HCT116 (cell line): ENCODE measurements at regions not wholly inside any gene's neighbourhood (a gene's known extent, or its start where the extent isn't known, plus 50 kb on each side); places are given as distances from the start of the nearest gene placed in this dataset.

Experiments
- ATAC-seq: fragments of 200-7000 bp; cut with Tn5 transposase; 2 replicates; pipeline ENCODE4 v1.9.1; 2020; ENCODE audit warnings: mild to moderate bottlenecking, moderate library complexity
- BruUV-seq: library from RNA; stranded (reverse); fragments of 400-500 nt; replicated peaks from 2 replicates; lab custom pipeline; 2021; lab: Mats Ljungman, UMichigan
- CTCF ChIA-PET: fragments of 300-600 bp; sonication (Branson Sonifier 250); formaldehyde crosslinking; loops from one replicate; lab custom pipeline; 2021; ENCODE audit warnings: antibody characterized with exemption; lab: Charles Lee
- POLR2A ChIA-PET: fragments of 300-600, 350-600 bp; sonication (Branson Sonifier 250); formaldehyde crosslinking; loops from one replicate; lab custom pipeline; 2021; ENCODE audit warnings: antibody characterized with exemption; lab: Charles Lee
- RAD21 ChIA-PET, 2 experiments: fragments of 300-600 bp; sonication (Branson Sonifier 250); formaldehyde crosslinking; loops; one replicate each; lab custom pipeline; 2023; ENCODE audit warnings: low total read pairs in 2 of 2; ENCODE audit not compliant: uncharacterized antibody in 2 of 2, unreplicated experiment in 2 of 2, low non-redundant PET in 1 of 2; lab: Charles Lee
- DNase-seq: peaks from one replicate; pipeline ENCODE4 v3.0.0-alpha.2; 2010; ENCODE audit warnings: low read depth, low spot score
- H2AFZ ChIP-seq: fragments of 200-600 bp; shearing (Covaris generic), sonication (generic); 2 replicates; pipeline ENCODE4 v1.6.1; 2017; ENCODE audit warnings: low read depth, mixed run types, mixed read lengths, antibody characterized with exemption, low read length; ENCODE audit not compliant: poor library complexity, severe bottlenecking
- H3K27ac ChIP-seq: 2 replicates; pipeline ENCODE4 v1.5.1; 2012; ENCODE audit warnings: low read depth, low read length
- H3K27me3 ChIP-seq: fragments of 200-600 bp; sonication (generic); 2 replicates; pipeline ENCODE4 v1.6.1; 2016; ENCODE audit warnings: mixed run types, low read length, mixed read lengths; ENCODE audit not compliant: insufficient read depth
- H3K36me3 ChIP-seq, 2 experiments: fragments of 200-500 bp in 1 of 2; fragments of 200-600 bp in 1 of 2; sonication (Bioruptor generic) in 1 of 2; sonication (generic) in 1 of 2; 2 replicates each; pipeline versions ENCODE4 v1.5.1 to v1.6.1; 2014 to 2016; ENCODE audit warnings: low read length in 2 of 2, inconsistent platforms in 1 of 2, mixed read lengths in 1 of 2, mixed run types in 1 of 2; ENCODE audit not compliant: insufficient read depth in 2 of 2, control insufficient read depth in 1 of 2
- H3K4me1 ChIP-seq, 2 experiments: fragments of 200-600 bp in 1 of 2; sonication (generic) in 1 of 2; 2 replicates each; pipeline versions ENCODE4 v1.5.1 to v1.6.1; 2012 to 2017; ENCODE audit warnings: low read length in 2 of 2, inconsistent platforms in 1 of 2, mild to moderate bottlenecking in 1 of 2, mixed read lengths in 1 of 2, mixed run types in 1 of 2, moderate library complexity in 1 of 2; ENCODE audit not compliant: insufficient read depth in 2 of 2, control insufficient read depth in 1 of 2
- H3K4me2 ChIP-seq: fragments of 200-600 bp; sonication (generic); 2 replicates; pipeline ENCODE4 v1.6.1; 2017; ENCODE audit warnings: mixed run types, low read length, mixed read lengths
- H3K4me3 ChIP-seq, 2 experiments: fragments of 200-600 bp in 1 of 2; sonication (generic) in 1 of 2; replicated peaks in 1 of 2; 2 replicates each; pipeline ENCODE4 v1.5.1; 2011 to 2016; ENCODE audit warnings: low read length in 2 of 2, control low read depth in 1 of 2, low read depth in 1 of 2, mild to moderate bottlenecking in 1 of 2, mixed read lengths in 1 of 2, mixed run types in 1 of 2
- H3K79me2 ChIP-seq: fragments of 200-600 bp; sonication (generic); 2 replicates; pipeline ENCODE4 v1.6.1; 2017; ENCODE audit warnings: mild to moderate bottlenecking, mixed run types, low read length, moderate library complexity, mixed read lengths; ENCODE audit not compliant: insufficient read depth
- H3K9ac ChIP-seq: fragments of 200-600 bp; sonication (generic); 2 replicates; pipeline ENCODE4 v1.6.1; 2016; ENCODE audit warnings: low read length, mixed read lengths
- H3K9me2 ChIP-seq: fragments of 200-600 bp; sonication (generic), shearing (Covaris generic); 2 replicates; pipeline ENCODE4 v1.6.1; 2017; ENCODE audit warnings: mixed run types, mild to moderate bottlenecking, moderate library complexity; ENCODE audit not compliant: insufficient read depth
- H3K9me3 ChIP-seq, 2 experiments: fragments of 200-500 bp in 1 of 2; fragments of 200-600 bp in 1 of 2; sonication (Bioruptor generic) in 1 of 2; sonication (generic) in 1 of 2; 2 replicates each; pipeline ENCODE4 v1.6.1; 2014 to 2017; ENCODE audit warnings: low read length in 2 of 2, mixed read lengths in 2 of 2, inconsistent platforms in 1 of 2, low read depth in 1 of 2, mild to moderate bottlenecking in 1 of 2, mixed run types in 1 of 2, moderate library complexity in 1 of 2; ENCODE audit not compliant: control insufficient read depth in 1 of 2, insufficient read depth in 1 of 2
- H4K20me1 ChIP-seq: fragments of 200-600 bp; sonication (generic), shearing (Covaris generic); 2 replicates; pipeline ENCODE4 v1.6.1; 2017; ENCODE audit warnings: mixed run types, mild to moderate bottlenecking, moderate library complexity; ENCODE audit not compliant: insufficient read depth
- EGR1 ChIP-seq: IDR thresholded peaks from 2 replicates; pipeline ENCODE4 v1.6.1; 2012; ENCODE audit warnings: low read depth
- EZH2 ChIP-seq: fragments of 200-600 bp; sonication (generic); IDR thresholded peaks from 2 replicates; pipeline ENCODE4 v1.6.1; 2017; ENCODE audit warnings: antibody characterized with exemption, mixed run types
- EZH2phosphoT487 ChIP-seq: fragments of 200-600 bp; IDR thresholded peaks from 2 replicates; pipeline ENCODE4 v1.6.1; 2018; ENCODE audit warnings: antibody characterized with exemption, borderline replicate concordance
- FOSL1 ChIP-seq: IDR thresholded peaks from 2 replicates; pipeline ENCODE4 v1.6.1; 2012; ENCODE audit warnings: low read depth
- JUND ChIP-seq: IDR thresholded peaks from 2 replicates; pipeline ENCODE4 v1.6.1; 2012
- POLR2A ChIP-seq: IDR thresholded peaks from 2 replicates; pipeline ENCODE4 v1.7.0; 2011; ENCODE audit warnings: borderline replicate concordance; ENCODE audit not compliant: insufficient read depth, insufficient read length; ENCODE audit errors: extremely low read depth
- POLR2AphosphoS5 ChIP-seq: IDR thresholded peaks from 2 replicates; pipeline ENCODE4 v1.6.1; 2011; ENCODE audit warnings: mild to moderate bottlenecking, low read depth, low read length, moderate library complexity
- SP1 ChIP-seq: IDR thresholded peaks from 2 replicates; pipeline ENCODE4 v1.6.1; 2012; ENCODE audit warnings: low read depth
- SRF ChIP-seq: IDR thresholded peaks from 2 replicates; pipeline ENCODE4 v1.6.1; 2012; ENCODE audit warnings: low read depth
- YY1 ChIP-seq: IDR thresholded peaks from 2 replicates; pipeline ENCODE4 v1.6.1; 2011; ENCODE audit warnings: low read length, low read depth, moderate library complexity, mild to moderate bottlenecking; ENCODE audit not compliant: insufficient replicate concordance; ENCODE audit errors: extremely low read depth
- ZFX ChIP-seq: fragments of 450-650 bp; IDR thresholded peaks from 2 replicates; pipeline ENCODE4 v1.6.1; 2017
- intact Hi-C: fragments of 100-400 bp; cut with micrococcal nuclease; formaldehyde crosslinking; loops from 2 replicates; pipeline ENCODE4 v1.10.0; 2022
- TF ChIP-seq, protein P1 (sequence below): IDR thresholded peaks from 2 replicates; pipeline ENCODE4 v1.6.1; 2012; ENCODE audit warnings: low read depth
- TF ChIP-seq, protein P2 (sequence below): IDR thresholded peaks from 2 replicates; pipeline ENCODE4 v1.6.1; 2012

DNA sequence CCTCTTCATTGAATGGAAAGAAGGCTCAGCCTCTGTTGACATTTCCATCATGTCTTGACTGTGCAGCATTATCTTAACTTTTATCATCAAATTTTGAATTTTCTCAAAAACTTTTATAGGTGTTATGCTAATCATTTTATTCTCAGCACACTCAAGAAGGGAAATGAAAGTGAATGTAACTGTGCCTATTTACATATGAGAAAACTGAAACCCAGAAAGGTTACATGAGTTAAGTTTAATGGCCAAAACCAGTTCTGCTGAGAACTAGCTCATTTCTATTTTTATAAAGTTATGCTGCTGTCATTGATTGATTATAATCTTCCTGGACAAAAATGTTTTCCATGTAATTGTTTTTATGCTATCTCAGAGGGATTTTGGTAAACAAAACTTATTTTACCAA lies 618.8 kb upstream of the NRXN1 start:
- no peak overlapping the region for H3K27ac ChIP-seq
- H3K4me2 ChIP-seq: no peak overlapping the region
- no peak overlapping the region for H3K4me3 ChIP-seq
- ChIA-PET RAD21 (no interaction called here), POLR2A (no interaction called here), CTCF (no interaction called here)
- DNase-seq: no peak
- no peak overlapping the region for H2AFZ ChIP-seq
- H4K20me1 ChIP-seq: no peaks in the 10 kb centered on the region
- ATAC-seq: no peak
- intact Hi-C loops: no loop called here
- no peak overlapping the region for H3K9ac ChIP-seq
- H3K4me1 ChIP-seq: no peaks in the 10 kb centered on the region
- H3K79me2 ChIP-seq: no peaks in the 10 kb centered on the region
- no TSS peak for BruUV-seq
- H3K36me3 ChIP-seq: no peaks in the 10 kb centered on the region
- no peaks in the 10 kb centered on the region for H3K9me3 ChIP-seq
- TF ChIP-seq, protein P1, sequence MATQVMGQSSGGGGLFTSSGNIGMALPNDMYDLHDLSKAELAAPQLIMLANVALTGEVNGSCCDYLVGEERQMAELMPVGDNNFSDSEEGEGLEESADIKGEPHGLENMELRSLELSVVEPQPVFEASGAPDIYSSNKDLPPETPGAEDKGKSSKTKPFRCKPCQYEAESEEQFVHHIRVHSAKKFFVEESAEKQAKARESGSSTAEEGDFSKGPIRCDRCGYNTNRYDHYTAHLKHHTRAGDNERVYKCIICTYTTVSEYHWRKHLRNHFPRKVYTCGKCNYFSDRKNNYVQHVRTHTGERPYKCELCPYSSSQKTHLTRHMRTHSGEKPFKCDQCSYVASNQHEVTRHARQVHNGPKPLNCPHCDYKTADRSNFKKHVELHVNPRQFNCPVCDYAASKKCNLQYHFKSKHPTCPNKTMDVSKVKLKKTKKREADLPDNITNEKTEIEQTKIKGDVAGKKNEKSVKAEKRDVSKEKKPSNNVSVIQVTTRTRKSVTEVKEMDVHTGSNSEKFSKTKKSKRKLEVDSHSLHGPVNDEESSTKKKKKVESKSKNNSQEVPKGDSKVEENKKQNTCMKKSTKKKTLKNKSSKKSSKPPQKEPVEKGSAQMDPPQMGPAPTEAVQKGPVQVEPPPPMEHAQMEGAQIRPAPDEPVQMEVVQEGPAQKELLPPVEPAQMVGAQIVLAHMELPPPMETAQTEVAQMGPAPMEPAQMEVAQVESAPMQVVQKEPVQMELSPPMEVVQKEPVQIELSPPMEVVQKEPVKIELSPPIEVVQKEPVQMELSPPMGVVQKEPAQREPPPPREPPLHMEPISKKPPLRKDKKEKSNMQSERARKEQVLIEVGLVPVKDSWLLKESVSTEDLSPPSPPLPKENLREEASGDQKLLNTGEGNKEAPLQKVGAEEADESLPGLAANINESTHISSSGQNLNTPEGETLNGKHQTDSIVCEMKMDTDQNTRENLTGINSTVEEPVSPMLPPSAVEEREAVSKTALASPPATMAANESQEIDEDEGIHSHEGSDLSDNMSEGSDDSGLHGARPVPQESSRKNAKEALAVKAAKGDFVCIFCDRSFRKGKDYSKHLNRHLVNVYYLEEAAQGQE: no peak
- TF ChIP-seq SRF (no peak), JUND (no peak), SP1 (no peak), EZH2phosphoT487 (no peak), POLR2A (no peak), EGR1 (no peak), FOSL1 (no peak), EZH2 (no peak), POLR2AphosphoS5 (no peak), ZFX (no peak), YY1 (no peak)
- TF ChIP-seq, protein P2, sequence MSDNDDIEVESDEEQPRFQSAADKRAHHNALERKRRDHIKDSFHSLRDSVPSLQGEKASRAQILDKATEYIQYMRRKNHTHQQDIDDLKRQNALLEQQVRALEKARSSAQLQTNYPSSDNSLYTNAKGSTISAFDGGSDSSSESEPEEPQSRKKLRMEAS: no peak
- no peaks in the 10 kb centered on the region for H3K27me3 ChIP-seq
- H3K9me2 ChIP-seq: no peaks in the 10 kb centered on the region
